Fibroblast of lung (primary cell): ENCODE measurements at regions not wholly inside any gene's neighbourhood (a gene's known extent, or its start where the extent isn't known, plus 50 kb on each side); places are given as distances from the start of the nearest gene placed in this dataset.

Experiments
- EZH2 ChIP-seq: IDR thresholded peaks from 2 replicates; pipeline ENCODE4 v1.5.1; 2012; ENCODE audit warnings: low read length, control low read depth, mild to moderate bottlenecking; ENCODE audit errors: missing control alignments
- TF ChIP-seq, protein P1 (sequence below), 2 donors: IDR thresholded peaks in 1 of 2; conservative IDR thresholded peaks in 1 of 2; 1 replicate in 1 of 2; 2 replicates in 1 of 2; pipeline ENCODE4 v1.5.1; 2011 to 2012; ENCODE audit warnings: low read length in 2 of 2, control low read depth in 1 of 2, inconsistent platforms in 1 of 2, low read depth in 1 of 2, mild to moderate bottlenecking in 1 of 2

DNA sequence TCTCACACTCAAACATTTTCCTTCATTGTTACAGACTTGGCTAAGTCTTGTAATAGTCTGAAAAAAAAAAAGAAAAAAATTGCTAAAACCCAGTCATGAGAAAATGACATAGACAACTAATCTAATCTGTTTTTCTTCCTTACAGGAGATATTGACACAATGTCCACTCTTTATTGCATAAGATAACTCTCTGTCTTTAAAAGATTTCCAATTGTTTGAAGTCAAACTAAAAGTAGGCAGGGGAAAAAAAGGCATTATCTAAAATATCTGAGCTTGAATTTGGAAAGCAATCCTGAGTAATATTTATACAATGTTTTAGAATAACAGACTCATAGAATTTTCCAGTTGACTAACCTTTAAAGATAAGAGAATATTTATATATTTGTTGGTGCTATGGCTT, 233.0 kb upstream of the CEP162 start:
- TF ChIP-seq, protein P1, sequence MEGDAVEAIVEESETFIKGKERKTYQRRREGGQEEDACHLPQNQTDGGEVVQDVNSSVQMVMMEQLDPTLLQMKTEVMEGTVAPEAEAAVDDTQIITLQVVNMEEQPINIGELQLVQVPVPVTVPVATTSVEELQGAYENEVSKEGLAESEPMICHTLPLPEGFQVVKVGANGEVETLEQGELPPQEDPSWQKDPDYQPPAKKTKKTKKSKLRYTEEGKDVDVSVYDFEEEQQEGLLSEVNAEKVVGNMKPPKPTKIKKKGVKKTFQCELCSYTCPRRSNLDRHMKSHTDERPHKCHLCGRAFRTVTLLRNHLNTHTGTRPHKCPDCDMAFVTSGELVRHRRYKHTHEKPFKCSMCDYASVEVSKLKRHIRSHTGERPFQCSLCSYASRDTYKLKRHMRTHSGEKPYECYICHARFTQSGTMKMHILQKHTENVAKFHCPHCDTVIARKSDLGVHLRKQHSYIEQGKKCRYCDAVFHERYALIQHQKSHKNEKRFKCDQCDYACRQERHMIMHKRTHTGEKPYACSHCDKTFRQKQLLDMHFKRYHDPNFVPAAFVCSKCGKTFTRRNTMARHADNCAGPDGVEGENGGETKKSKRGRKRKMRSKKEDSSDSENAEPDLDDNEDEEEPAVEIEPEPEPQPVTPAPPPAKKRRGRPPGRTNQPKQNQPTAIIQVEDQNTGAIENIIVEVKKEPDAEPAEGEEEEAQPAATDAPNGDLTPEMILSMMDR (conservative IDR thresholded peaks at IDR 0.05 in 1 of 2, IDR thresholded peaks at IDR 0.05 in 1 of 2; ENCODE audit: low read depth in 1 of 2, low read length in 2 of 2) = no peak
- TF ChIP-seq EZH2 = no peak
